H1 (cell line): ENCODE measurements at regions not wholly inside any gene's neighbourhood (a gene's known extent, or its start where the extent isn't known, plus 50 kb on each side); places are given as distances from the start of the nearest gene placed in this dataset.

Experiments used
- CTCF ChIA-PET: fragments of 300-600 bp; sonication (Branson Sonifier 250); formaldehyde crosslinking; loops from one replicate; lab custom pipeline; 2021; ENCODE audit not compliant: partially characterized antibody; lab: Charles Lee
- POLR2A ChIA-PET: fragments of 300-600 bp; sonication (Branson Sonifier 250); formaldehyde crosslinking; loops from one replicate; lab custom pipeline; 2021; ENCODE audit warnings: inconsistent platforms; ENCODE audit not compliant: partially characterized antibody; lab: Charles Lee
- DNase-seq, 2 experiments: peaks; one replicate each; pipeline versions ENCODE4 v3.0.0 to v3.0.0-alpha.2; 2010 to 2022; ENCODE audit warnings: low spot score in 2 of 2, low read depth in 1 of 2, mixed read lengths in 1 of 2
- FAIRE-seq: peaks from 2 replicates; lab custom pipeline; 2011; peaks lifted over from hg19 to GRCh38; lab: Jason Lieb, UNC
- H2AFZ ChIP-seq: 2 replicates; pipeline ENCODE4 v1.8.1; 2012; ENCODE audit warnings: low read length, inconsistent platforms
- H2AK5ac ChIP-seq: 2 replicates; pipeline ENCODE4 v1.6.1; 2013; ENCODE audit warnings: low read depth, low read length
- H2BK120ac ChIP-seq: replicated peaks from 2 replicates; pipeline ENCODE3; 2013; ENCODE audit warnings: low read depth, low read length, inconsistent platforms
- H2BK12ac ChIP-seq: 2 replicates; pipeline ENCODE4 v1.6.1; 2013; ENCODE audit warnings: low read depth, low read length
- H2BK15ac ChIP-seq: 2 replicates; pipeline ENCODE4 v1.6.1; 2013; ENCODE audit warnings: low read length
- H2BK20ac ChIP-seq: 2 replicates; pipeline ENCODE4 v1.6.1; 2013; ENCODE audit warnings: low read length
- H2BK5ac ChIP-seq: 2 replicates; pipeline ENCODE4 v1.6.1; 2013; ENCODE audit warnings: low read depth, low read length
- H3K14ac ChIP-seq: 2 replicates; pipeline ENCODE4 v1.6.1; 2013; ENCODE audit warnings: inconsistent platforms; ENCODE audit not compliant: insufficient read length
- H3K18ac ChIP-seq: 2 replicates; pipeline ENCODE4 v1.6.1; 2013; ENCODE audit warnings: low read length; ENCODE audit errors: extremely low read depth
- H3K23ac ChIP-seq: 2 replicates; pipeline ENCODE4 v1.6.1; 2013; ENCODE audit warnings: inconsistent platforms; ENCODE audit not compliant: insufficient read length
- H3K23me2 ChIP-seq: 2 replicates; pipeline ENCODE4 v1.6.1; 2013; ENCODE audit warnings: low read depth, low read length
- H3K27ac ChIP-seq: 2 replicates; pipeline ENCODE4 v1.6.1; 2011; ENCODE audit warnings: low read depth, low read length, inconsistent platforms
- H3K27me3 ChIP-seq, 4 experiments: replicated peaks in 1 of 4; 1 replicate in 1 of 4; 2 replicates in 3 of 4; pipeline versions ENCODE4 v1.6.1 to v1.8.1; 2011 to 2013; ENCODE audit warnings: low read length in 3 of 4, mild to moderate bottlenecking in 3 of 4, inconsistent platforms in 2 of 4, mixed read lengths in 2 of 4, moderate library complexity in 1 of 4; ENCODE audit not compliant: control insufficient read depth in 3 of 4, insufficient read depth in 3 of 4; ENCODE audit errors: extremely low read depth in 1 of 4
- H3K36me3 ChIP-seq, 4 experiments: 2 replicates each; pipeline versions ENCODE4 v1.6.1 to v1.8.1; 2011 to 2013; ENCODE audit warnings: mild to moderate bottlenecking in 4 of 4, low read length in 3 of 4, moderate library complexity in 2 of 4, control low read depth in 1 of 4, inconsistent platforms in 1 of 4; ENCODE audit not compliant: insufficient read depth in 4 of 4, control insufficient read depth in 2 of 4
- H3K4ac ChIP-seq: replicated peaks from 2 replicates; pipeline ENCODE3; 2013; ENCODE audit warnings: low read length, low read depth, mixed read lengths, inconsistent platforms; ENCODE audit not compliant: insufficient read length
- H3K4me1 ChIP-seq, 4 experiments: replicated peaks in 1 of 4; 1 replicate in 1 of 4; 2 replicates in 3 of 4; pipeline versions ENCODE4 v1.6.1 to v1.8.1; 2011 to 2013; ENCODE audit warnings: low read length in 3 of 4, inconsistent platforms in 2 of 4, mixed read lengths in 1 of 4; ENCODE audit not compliant: insufficient read depth in 4 of 4, control insufficient read depth in 3 of 4
- H3K4me2 ChIP-seq, 2 experiments: 2 replicates each; pipeline versions ENCODE4 v1.6.1 to v1.8.1; 2011 to 2013; ENCODE audit warnings: low read depth in 2 of 2, low read length in 2 of 2, control low read depth in 1 of 2, inconsistent platforms in 1 of 2, mild to moderate bottlenecking in 1 of 2; ENCODE audit not compliant: insufficient read depth in 1 of 2
- H3K4me3 ChIP-seq, 4 experiments: fragments of 200-600, 300-600 bp in 1 of 4; sonication (generic), shearing (Covaris generic), sonication (Bioruptor Twin) in 1 of 4; 2 replicates each; pipeline versions ENCODE4 v1.5.1 to v1.8.1; 2011 to 2016; ENCODE audit warnings: low read length in 4 of 4, low read depth in 3 of 4, control low read depth in 2 of 4, inconsistent platforms in 2 of 4, mild to moderate bottlenecking in 2 of 4, mixed read lengths in 1 of 4, moderate library complexity in 1 of 4; ENCODE audit not compliant: insufficient read depth in 2 of 4; ENCODE audit errors: extremely low read depth in 1 of 4
- H3K56ac ChIP-seq: replicated peaks from 2 replicates; pipeline ENCODE3; 2013; ENCODE audit warnings: low read depth, mild to moderate bottlenecking, mixed read lengths, low read length, inconsistent platforms; ENCODE audit not compliant: insufficient read length
- H3K79me1 ChIP-seq: 2 replicates; pipeline ENCODE4 v1.6.1; 2013; ENCODE audit warnings: low read depth, low read length, control low read depth
- H3K79me2 ChIP-seq, 2 experiments: 2 replicates each; pipeline versions ENCODE4 v1.6.1 to v1.8.1; 2012 to 2013; ENCODE audit warnings: low read length in 2 of 2, mild to moderate bottlenecking in 2 of 2, inconsistent platforms in 1 of 2; ENCODE audit not compliant: insufficient read depth in 2 of 2, control insufficient read depth in 1 of 2
- H3K9ac ChIP-seq, 4 experiments: replicated peaks in 1 of 4; 1 replicate in 1 of 4; 2 replicates in 3 of 4; pipeline versions ENCODE4 v1.6.1 to v1.8.1; 2011 to 2013; ENCODE audit warnings: low read depth in 3 of 4, low read length in 3 of 4, control low read depth in 2 of 4, mild to moderate bottlenecking in 2 of 4, moderate library complexity in 2 of 4, inconsistent platforms in 1 of 4; ENCODE audit errors: extremely low read depth in 1 of 4
- H3K9me3 ChIP-seq, 2 experiments: 2 replicates each; pipeline versions ENCODE4 v1.6.1 to v1.8.1; 2012 to 2013; ENCODE audit warnings: mild to moderate bottlenecking in 2 of 2, moderate library complexity in 2 of 2, control low read depth in 1 of 2, inconsistent platforms in 1 of 2, low read depth in 1 of 2, low read length in 1 of 2, mixed read lengths in 1 of 2; ENCODE audit not compliant: insufficient read depth in 2 of 2
- H4K20me1 ChIP-seq, 2 experiments: replicated peaks in 1 of 2; 2 replicates each; pipeline versions ENCODE3 to v1.8.1; 2011 to 2013; ENCODE audit warnings: inconsistent platforms in 2 of 2, low read length in 2 of 2, mild to moderate bottlenecking in 1 of 2; ENCODE audit not compliant: insufficient read depth in 2 of 2, control insufficient read depth in 1 of 2
- H4K5ac ChIP-seq: 2 replicates; pipeline ENCODE4 v1.6.1; 2013; ENCODE audit warnings: low read length, low read depth, mixed read lengths, inconsistent platforms; ENCODE audit not compliant: insufficient read length
- H4K8ac ChIP-seq: 2 replicates; pipeline ENCODE4 v1.8.0; 2013; ENCODE audit warnings: mild to moderate bottlenecking, moderate library complexity, low read length, inconsistent platforms; ENCODE audit not compliant: insufficient read depth; ENCODE audit errors: extremely low read depth
- H4K91ac ChIP-seq: replicated peaks from 2 replicates; pipeline ENCODE3; 2013; ENCODE audit warnings: low read length, mixed read lengths, inconsistent platforms; ENCODE audit not compliant: insufficient read length
- BACH1 ChIP-seq: IDR thresholded peaks from 2 replicates; pipeline ENCODE4 v1.6.1; 2012; ENCODE audit warnings: low read length, improper control_type of control experiment
- CBX8 ChIP-seq: fragments of 300-800, 300-1000 bp; sonication (generic); IDR thresholded peaks from 2 replicates; pipeline ENCODE4 v1.7.1; 2016; ENCODE audit warnings: low read depth, low read length, borderline replicate concordance
- CEBPB ChIP-seq: IDR thresholded peaks from 2 replicates; pipeline ENCODE4 v1.6.1; 2012; ENCODE audit warnings: low read depth, low read length
- CREB1 ChIP-seq: IDR thresholded peaks from 2 replicates; pipeline ENCODE4 v1.6.1; 2012; ENCODE audit warnings: inconsistent platforms
- CTBP2 ChIP-seq: IDR thresholded peaks from 2 replicates; pipeline ENCODE4 v1.7.0; 2011; ENCODE audit warnings: borderline replicate concordance, mild to moderate bottlenecking, moderate library complexity, mixed read lengths, low read length; ENCODE audit not compliant: insufficient read depth, insufficient read length
- FOSL1 ChIP-seq: IDR thresholded peaks from 2 replicates; pipeline ENCODE4 v1.6.1; 2011; ENCODE audit warnings: mild to moderate bottlenecking, low read depth, low read length, moderate library complexity; ENCODE audit not compliant: insufficient read depth
- HDAC2 ChIP-seq, 2 experiments: fragments of 300-600 bp in 1 of 2; sonication (generic) in 1 of 2; IDR thresholded peaks; 2 replicates each; pipeline ENCODE4 v1.6.1; 2011 to 2012; ENCODE audit warnings: low read depth in 2 of 2, low read length in 2 of 2, mild to moderate bottlenecking in 2 of 2, moderate library complexity in 2 of 2, borderline replicate concordance in 1 of 2, inconsistent platforms in 1 of 2
- SP4 ChIP-seq: IDR thresholded peaks from 2 replicates; pipeline ENCODE4 v1.6.1; 2012; ENCODE audit warnings: low read length, inconsistent platforms
- SUZ12 ChIP-seq: fragments of 200-600 bp; sonication (generic); IDR thresholded peaks from 2 replicates; pipeline ENCODE4 v1.6.1; 2012; ENCODE audit warnings: mild to moderate bottlenecking, inconsistent platforms, low read length, moderate library complexity, mixed read lengths
- TCF12 ChIP-seq: IDR thresholded peaks from 2 replicates; pipeline ENCODE4 v1.6.1; 2011; ENCODE audit warnings: low read depth, mild to moderate bottlenecking, low read length
- TEAD4 ChIP-seq: IDR thresholded peaks from 2 replicates; pipeline ENCODE4 v1.6.1; 2012; ENCODE audit warnings: low read depth, low read length, inconsistent platforms, mixed read lengths
- USF2 ChIP-seq: IDR thresholded peaks from 2 replicates; pipeline ENCODE4 v1.6.1; 2011; ENCODE audit warnings: low read length, improper control_type of control experiment
- WGBS, 2 experiments: shearing (Covaris generic) in 1 of 2; methylation state at CpG; one replicate each; pipeline versions ENCODE4 v1.1.6 to v1.1.7; 2013 to 2015; ENCODE audit warnings: low lambda C conversion rate in 2 of 2, mixed read lengths in 2 of 2, inconsistent platforms in 1 of 2, low coverage in 1 of 2, missing lambda C conversion rate in 1 of 2; ENCODE audit not compliant: insufficient replicate concordance in 2 of 2, insufficient coverage in 1 of 2, insufficient read length in 1 of 2; ENCODE audit errors: extremely low coverage in 1 of 2, missing lambda C conversion rate in 1 of 2; 5-methylcytosine and 5-hydroxymethylcytosine counted together

- POLR2A ChIA-PET: interaction anchor here (1.0 kb wide), 1 partner anchor 19 kb away, joined by 3 read pairs; no protein-coding TSS in a partner anchor
- H4K20me1 ChIP-seq: no peaks in the 10 kb centered on the region
- DNase-seq (no peak), FAIRE-seq (no peak)
- H3K9me3 ChIP-seq: no peaks in the 10 kb centered on the region; a peak in 1 of 4 replicates
- no peak overlapping the region for H3K14ac ChIP-seq
- no peak overlapping the region for H2AK5ac ChIP-seq
- no peak overlapping the region for H2BK20ac ChIP-seq
- 83% methylated on average over 7 of the region's 7 CpGs; no CpG with 5 or more reads in 1 of the 2 experiments for WGBS, 2 experiments
- H3K9ac ChIP-seq: no peak overlapping the region
- H3K27me3 ChIP-seq: no peaks in the 10 kb centered on the region; a peak in 1 of 7 replicates
- H3K27ac ChIP-seq: no peak overlapping the region
- H3K4me3 ChIP-seq: no peak overlapping the region
- H3K56ac ChIP-seq: no peak overlapping the region
- H4K8ac ChIP-seq: no peak overlapping the region
- H2BK5ac ChIP-seq: no peak overlapping the region
- no peak overlapping the region for H4K91ac ChIP-seq
- no peaks in the 10 kb centered on the region for H3K79me2 ChIP-seq
- TF ChIP-seq TCF12 (no peak), SUZ12 (no peak), SP4 (no peak), CTBP2 (no peak), CREB1 (no peak), TEAD4 (no peak), HDAC2 (IDR thresholded peaks at IDR 0.05; ENCODE audit: borderline replicate concordance in 1 of 2, low read depth in 2 of 2, low read length in 2 of 2) (no peak), CEBPB (no peak), BACH1 (no peak), CBX8 (no peak), USF2 (no peak), FOSL1 (no peak)
- no peak overlapping the region for H2BK120ac ChIP-seq
- H3K4ac ChIP-seq: no peak overlapping the region
- no peak overlapping the region for H3K23ac ChIP-seq
- H3K18ac ChIP-seq: no peak overlapping the region
- H2AFZ ChIP-seq: no peak overlapping the region
- no peaks in the 10 kb centered on the region for H3K79me1 ChIP-seq
- H3K4me2 ChIP-seq: no peak overlapping the region
- H2BK12ac ChIP-seq: no peak overlapping the region
- no peak overlapping the region for H2BK15ac ChIP-seq
- no peak overlapping the region for H4K5ac ChIP-seq
- H3K4me1 ChIP-seq: no peaks in the 10 kb centered on the region
- H3K23me2 ChIP-seq: no peaks in the 10 kb centered on the region
- H3K36me3 ChIP-seq: no peaks in the 10 kb centered on the region
- CTCF ChIA-PET: interaction anchor here (0.6 to 1.5 kb wide), 3 partner anchors 9 to 205 kb away, joined by 3 to 5 read pairs (median 3); no protein-coding TSS in a partner anchor
Observed at GRCh38 chr16:86458149-86458777, 52.1 kb upstream of the FOXF1 start.
